Thyroid gland (tissue), 4 donors: ENCODE measurements at regions not wholly inside any gene's neighbourhood (a gene's known extent, or its start where the extent isn't known, plus 50 kb on each side); places are given as distances from the start of the nearest gene placed in this dataset.

Experiments
- POLR2A ChIP-seq, 2 donors: fragments of 450-650 bp; IDR thresholded peaks; one replicate each; pipeline ENCODE4 v1.6.1; 2017; ENCODE audit warnings: antibody characterized with exemption in 2 of 2, mild to moderate bottlenecking in 2 of 2, moderate library complexity in 1 of 2
- TF ChIP-seq, protein P1 (sequence below), 6 experiments: fragments of 200-600 bp in 3 of 6; fragments of 450-650 bp in 3 of 6; sonication (generic) in 3 of 6; IDR thresholded peaks; one replicate each; pipeline ENCODE4 v1.5.1; 2016 to 2019; ENCODE audit warnings: antibody characterized with exemption in 6 of 6, mild to moderate bottlenecking in 2 of 6, inconsistent platforms in 1 of 6, moderate library complexity in 1 of 6

DNA sequence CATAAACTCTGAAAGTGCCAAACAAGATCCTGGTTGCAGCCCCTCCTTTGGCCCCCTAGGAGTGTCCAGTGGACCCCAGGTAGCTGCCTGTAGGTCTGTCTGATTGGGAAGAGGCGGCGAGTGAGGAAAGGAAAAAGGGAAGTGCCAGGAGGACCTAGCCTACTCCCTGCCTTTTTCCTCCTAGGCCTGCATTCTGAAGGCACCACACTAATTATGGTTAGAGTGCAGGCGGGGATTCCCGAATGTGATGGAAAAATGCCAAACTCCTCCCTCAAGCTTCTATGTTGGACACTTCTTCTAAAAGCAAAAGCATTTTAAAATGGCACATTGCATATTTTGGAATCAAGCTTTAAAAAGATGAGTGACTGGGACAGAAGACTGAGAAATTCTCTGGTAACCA, 83.2 kb upstream of the SMIM15 start:
- TF ChIP-seq, protein P1, sequence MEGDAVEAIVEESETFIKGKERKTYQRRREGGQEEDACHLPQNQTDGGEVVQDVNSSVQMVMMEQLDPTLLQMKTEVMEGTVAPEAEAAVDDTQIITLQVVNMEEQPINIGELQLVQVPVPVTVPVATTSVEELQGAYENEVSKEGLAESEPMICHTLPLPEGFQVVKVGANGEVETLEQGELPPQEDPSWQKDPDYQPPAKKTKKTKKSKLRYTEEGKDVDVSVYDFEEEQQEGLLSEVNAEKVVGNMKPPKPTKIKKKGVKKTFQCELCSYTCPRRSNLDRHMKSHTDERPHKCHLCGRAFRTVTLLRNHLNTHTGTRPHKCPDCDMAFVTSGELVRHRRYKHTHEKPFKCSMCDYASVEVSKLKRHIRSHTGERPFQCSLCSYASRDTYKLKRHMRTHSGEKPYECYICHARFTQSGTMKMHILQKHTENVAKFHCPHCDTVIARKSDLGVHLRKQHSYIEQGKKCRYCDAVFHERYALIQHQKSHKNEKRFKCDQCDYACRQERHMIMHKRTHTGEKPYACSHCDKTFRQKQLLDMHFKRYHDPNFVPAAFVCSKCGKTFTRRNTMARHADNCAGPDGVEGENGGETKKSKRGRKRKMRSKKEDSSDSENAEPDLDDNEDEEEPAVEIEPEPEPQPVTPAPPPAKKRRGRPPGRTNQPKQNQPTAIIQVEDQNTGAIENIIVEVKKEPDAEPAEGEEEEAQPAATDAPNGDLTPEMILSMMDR (IDR thresholded peaks at IDR 0.05): no peak
- TF ChIP-seq POLR2A (IDR thresholded peaks at IDR 0.05): no peak
